ENCODE measurements at regions not wholly inside any gene's neighbourhood (a gene's known extent, or its start where the extent isn't known, plus 50 kb on each side); places are given as distances from the start of the nearest gene placed in this dataset.
"Not testable (repeated sequence)": the region's sequence is repeated elsewhere in the genome, so short reads cannot be mapped to it uniquely, and the experiment has no call there.

GRCh38 chr1:14415396-14415795 is 183.1 kb upstream of the KAZN start:
- ATAC-seq = no peak

GRCh38 chr1:14419778-14420218 is 178.7 kb upstream of the KAZN start:
- ATAC-seq = not testable (repeated sequence)

GRCh38 chr1:14420686-14421085 is 177.8 kb upstream of the KAZN start:
- no peak for ATAC-seq

DNA sequence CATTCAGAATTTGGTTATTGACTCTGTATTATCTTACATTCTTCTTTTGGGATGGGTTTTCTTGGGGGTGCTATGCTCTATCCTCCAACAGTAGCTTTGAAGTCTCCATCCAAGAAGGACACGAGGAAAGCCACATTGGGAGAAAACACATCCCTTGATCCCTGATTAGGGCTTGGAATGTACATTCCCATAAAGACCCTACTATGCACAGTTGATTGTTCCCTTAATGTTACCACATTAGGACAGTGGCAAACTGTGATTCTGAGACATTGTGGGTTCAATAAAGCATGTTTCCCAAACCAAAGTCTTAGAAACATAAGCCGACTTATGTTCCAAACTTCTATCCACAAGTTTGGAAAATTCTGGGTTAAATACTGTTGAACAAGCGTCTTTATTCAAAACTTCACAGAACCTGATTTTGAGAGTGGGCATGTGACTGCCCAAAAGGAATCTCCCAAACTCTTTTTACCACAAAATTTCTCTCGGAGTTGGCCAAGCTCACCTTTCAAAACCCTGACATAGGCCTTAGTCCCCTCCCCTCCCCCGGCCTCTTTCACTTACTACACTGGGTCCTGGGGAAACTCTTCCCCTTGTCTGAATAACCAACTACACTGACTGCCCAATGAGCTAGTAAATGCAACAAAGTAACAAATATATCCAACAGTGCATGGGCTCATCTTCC is 177.0 kb upstream of the KAZN start:
- no peak for ATAC-seq

DNA sequence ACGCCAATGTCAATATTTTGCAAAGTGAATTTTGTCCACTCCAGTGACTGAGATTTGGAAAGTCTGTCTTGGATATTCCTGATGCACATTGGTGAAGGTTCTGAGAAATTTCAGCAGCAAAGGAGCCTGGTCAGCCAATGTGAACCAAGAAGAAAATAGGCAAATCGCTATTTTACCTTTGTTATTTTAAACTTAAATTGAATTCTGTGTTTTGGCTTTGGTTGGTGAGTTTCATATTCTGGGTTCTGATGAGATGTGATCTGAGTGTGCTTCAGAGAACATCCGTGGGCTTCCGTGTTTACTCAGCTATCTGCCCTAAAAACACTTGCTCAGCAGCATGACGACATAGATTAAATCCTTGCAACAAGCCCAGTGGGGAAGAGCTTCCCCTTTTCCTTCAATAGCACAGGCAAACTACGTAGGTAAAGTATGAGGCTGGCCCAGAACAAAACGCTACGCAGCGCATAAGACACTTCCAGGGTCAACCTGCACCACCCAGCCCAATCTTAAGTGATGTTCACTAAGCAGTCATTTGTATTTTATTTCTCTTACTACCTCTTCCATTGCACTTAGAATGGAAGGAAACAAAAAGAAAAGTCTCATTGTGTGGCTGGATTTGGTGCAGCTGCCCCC is 176.4 kb upstream of the KAZN start:
- no peak for ATAC-seq

DNA sequence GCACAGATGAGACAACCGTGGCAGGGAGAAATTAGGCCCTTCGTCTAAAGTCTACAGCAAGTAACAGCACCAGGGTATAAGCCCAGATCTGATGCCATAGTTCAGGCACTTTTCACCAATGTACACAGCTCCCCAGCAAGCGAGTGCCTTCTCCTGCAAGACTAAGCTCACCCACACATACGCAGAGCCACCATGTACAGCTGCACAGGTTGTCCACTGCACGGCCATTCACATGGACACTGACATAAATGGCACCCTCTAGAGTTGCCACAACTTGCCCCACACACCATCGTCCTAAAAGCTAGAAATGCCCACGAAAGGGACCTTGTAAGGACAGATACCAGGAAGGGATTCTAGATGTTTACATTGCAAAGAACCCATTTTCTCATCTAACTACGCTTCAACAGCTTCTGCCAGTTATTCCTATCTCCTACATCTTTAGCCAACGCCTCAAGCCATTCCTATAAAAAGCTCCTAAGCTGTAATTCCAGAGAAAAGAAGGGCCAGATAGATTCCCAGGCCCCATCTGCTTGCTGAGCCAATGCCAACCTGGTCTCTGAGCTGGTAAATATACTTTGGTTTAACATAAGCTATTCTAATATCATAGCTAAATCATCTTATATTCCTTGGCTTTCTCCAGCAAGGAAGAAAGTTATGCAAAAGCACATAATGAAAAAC is 174.0 kb upstream of the KAZN start:
- ATAC-seq = no peak

DNA sequence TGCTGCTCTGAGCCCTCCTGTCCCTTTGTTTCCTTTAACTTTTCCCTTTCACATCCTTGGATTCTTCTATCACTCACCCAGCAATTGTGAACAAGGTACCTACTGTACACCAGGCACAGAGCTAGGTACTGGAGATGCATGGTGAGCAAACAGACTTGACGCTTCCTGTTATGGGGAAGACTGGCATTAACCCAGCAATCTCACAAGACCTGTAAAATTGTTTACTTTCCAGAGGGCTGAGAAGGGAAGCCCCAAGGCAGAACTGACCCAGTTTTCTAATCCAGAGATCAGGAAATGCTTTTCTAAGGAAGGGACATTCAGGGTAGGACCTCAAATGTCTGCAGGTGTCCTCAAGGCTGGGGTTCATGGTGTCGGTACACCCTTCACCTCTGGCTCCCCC is 171.6 kb upstream of the KAZN start:
- no peak for ATAC-seq

DNA sequence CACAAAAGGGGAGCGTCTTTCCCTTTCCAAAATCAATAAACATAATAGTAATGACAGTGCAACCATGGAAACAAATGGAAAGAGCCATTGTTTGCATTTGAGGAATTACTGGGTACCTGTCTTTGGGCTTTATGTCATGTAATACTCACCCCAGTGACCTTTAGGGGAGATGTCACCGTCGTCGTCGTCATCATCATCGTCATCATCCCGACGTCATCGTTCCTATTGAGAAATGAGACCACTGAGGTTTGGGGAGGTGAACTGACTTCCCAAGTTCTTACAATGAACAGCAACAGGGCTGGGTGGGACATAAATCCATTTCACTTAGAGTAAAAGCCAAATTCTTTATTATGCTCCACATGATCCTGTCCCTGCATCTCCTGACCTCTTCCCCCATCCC is 168.9 kb upstream of the KAZN start:
- no peak for ATAC-seq

- ATAC-seq = not testable (repeated sequence)
Measured at GRCh38 chr1:14432728-14433127, 165.8 kb upstream of the KAZN start.

GRCh38 chr1:14435368-14436023 is 163.0 kb upstream of the KAZN start:
- peak; percentile 29 for ATAC-seq

DNA sequence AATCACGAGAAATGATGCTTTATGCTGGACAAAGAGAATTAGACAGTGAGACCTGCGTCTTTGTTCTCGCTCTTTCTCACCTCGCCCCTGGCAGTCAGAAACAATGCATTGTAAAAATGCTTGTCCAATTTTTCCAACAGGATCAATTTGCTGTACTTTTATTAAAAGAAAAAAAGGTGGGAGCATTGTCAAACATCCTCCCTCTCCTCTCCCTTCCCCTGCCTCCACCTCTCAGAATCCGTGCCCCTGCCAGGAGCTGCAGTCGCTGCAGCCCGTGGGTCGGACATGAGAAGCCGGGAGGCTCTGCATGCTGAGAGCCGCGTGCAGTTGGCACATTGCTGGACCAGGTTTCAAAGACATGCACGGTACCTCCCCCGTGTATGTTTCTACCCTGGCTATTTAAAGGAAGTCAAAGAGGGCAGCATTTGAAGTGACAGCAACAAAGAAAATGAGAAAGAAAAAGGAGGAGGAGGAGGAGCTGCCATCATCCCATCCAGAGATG is 161.0 kb upstream of the KAZN start:
- ATAC-seq = no peak

DNA sequence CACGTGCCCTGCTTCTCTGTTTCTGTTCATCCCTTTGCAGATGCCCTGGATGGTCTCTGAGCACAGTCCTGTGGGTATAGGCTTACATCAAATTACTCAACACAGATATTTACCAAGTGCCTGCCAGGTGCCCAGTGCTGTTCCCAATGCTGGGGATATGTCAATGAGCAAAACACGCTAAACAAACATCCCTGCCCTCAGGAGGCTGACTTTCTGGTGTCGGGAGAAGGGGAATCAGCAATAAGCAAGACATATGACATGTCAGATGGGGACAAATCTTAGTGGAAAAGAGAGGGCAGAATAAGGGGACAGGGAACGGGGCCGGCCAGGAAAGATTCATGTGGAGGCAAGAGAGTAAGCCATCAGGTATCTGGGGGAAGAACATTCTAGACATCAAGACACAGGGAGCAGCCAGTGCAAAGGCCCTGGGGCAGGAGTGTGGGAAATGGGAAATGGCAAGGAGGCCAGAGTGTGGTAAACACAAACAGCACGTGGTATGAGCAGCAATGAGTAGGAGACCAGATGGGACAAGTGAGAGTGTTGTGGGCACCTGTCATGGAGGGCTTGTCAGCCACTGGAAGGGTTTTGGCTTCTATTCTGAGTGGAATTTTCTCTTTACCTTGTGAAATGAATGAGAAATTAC is 160.2 kb upstream of the KAZN start:
- no peak for ATAC-seq

DNA sequence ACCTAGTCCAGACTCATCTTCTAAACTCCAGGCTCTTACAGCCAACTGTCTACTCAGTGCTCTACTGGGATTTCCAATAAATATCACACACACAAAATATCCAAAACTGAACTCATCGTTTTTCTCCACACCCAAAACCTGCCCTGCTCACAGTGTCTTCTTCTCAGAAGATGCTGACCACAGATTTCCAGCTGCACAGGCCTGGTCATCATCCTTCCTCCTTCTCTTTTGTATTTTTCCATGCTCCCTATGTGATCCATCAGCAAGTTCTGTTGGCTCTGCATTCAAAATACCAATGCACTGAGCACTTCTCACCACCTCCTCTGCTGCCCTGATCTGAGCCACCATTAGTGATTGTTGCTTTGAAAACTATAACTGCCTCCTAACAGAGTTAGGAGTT is 159.5 kb upstream of the KAZN start:
- ATAC-seq = no peak

DNA sequence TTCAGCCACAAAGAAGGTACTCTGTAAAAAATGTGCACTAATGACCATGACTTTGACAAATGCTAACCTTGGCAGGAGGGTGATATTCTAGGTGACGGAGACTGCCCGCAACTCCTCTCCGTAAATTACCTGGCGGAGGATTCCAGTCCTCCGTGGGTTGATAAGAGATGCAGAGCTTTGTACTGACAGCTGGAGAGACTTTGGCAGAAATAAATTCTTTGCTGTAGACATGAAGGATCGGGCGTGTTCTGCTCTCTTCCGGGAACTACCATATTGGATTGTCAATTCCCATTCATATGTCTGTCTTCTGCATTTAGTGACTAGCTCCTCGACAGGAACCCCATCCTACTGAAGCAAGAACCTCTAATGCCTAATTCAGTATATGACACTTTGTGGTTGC is 158.3 kb upstream of the KAZN start:
- ATAC-seq = no peak

DNA sequence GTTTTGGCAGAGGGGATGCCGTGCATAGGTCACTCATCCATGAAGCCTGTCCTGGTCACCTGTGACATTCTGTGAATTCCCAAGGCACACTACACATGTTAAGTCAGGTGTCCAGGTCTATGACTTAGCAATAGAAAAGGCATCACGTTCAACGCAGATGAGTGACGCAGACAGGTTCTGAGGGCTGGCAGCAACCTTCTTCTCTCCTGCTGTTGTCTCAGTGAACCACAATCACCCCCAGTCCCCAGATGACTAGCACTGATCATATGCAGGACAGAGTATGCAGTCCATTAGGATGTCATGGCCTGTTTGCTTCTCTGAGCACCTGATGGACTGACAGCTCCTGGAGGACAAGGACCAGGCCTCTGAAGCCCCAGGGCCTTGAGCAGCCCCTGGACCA is 157.8 kb upstream of the KAZN start:
- no peak for ATAC-seq

DNA sequence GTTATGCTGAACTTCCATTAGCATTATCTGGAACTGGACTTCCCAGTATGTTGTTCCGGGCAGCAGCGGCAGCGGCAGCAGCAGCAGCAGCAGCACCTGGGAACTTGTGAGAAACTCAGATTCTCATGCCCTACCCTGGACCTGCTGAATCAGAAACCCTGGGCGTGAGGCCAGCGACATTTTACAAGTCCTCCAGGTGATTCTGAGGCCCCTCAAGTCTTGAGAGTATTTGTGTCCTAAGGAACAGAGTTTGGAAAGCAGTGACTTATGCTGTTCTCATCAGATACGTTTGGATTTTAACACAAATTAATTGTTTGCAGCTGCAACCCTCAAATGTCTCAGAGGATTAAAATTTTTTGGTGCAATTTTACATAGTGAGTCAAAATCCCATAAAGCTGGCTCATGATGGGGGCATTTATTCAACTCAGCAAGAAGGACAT is 157.2 kb upstream of the KAZN start:
- ATAC-seq = no peak

DNA sequence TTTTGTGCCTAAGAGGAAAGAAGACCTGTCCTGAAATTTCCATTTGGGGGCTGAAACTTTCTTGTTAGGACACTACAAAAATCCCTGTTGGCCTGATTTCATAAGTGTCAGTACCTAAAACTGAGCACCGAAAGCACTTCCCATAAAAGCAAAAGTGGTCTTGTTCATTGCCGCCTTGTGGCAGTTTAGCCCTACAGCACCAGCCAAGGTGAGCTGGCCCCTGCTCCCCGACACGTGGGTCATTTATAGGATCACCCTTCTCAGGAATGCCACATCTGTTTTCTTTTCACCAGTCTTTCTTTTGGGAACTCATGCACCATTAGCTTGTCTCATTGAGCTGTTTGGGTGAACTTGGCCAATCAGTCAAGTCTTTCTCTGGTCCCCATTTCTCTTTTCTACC is 155.8 kb upstream of the KAZN start:
- ATAC-seq = no peak

- ATAC-seq = peak; percentile 49
Measured at GRCh38 chr1:14443164-14443787, 155.2 kb upstream of the KAZN start.

GRCh38 chr1:14451217-14451616 is 147.3 kb upstream of the KAZN start:
- no peak for ATAC-seq

DNA sequence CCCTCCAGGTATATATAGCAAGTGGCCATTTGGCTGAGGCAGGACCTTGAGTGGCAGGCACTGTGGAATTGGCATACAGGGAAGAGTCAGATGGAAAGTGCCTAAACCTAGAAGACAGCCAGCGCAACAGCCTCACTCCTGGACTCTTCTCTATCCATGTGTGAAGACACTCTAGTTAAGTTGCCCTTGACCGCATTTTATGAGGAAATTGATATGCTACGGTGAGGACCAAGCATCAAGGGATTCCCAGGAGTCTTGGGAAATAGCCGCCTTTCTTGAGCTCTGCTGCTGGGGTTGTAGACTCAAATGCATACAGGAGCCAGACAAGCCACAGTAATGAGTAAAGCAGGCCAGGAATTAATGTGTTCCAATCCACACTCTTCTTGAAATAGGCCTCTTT is 145.9 kb upstream of the KAZN start:
- no peak for ATAC-seq

GRCh38 chr1:14460173-14460572 is 138.3 kb upstream of the KAZN start:
- no peak for ATAC-seq

- ATAC-seq = no peak
Measured at GRCh38 chr1:14462851-14463250, 135.6 kb upstream of the KAZN start.
